Panc1 (cell line): ENCODE measurements at regions not wholly inside any gene's neighbourhood (a gene's known extent, or its start where the extent isn't known, plus 50 kb on each side); places are given as distances from the start of the nearest gene placed in this dataset.
"Not testable (repeated sequence)": the region's sequence is repeated elsewhere in the genome, so short reads cannot be mapped to it uniquely, and the experiment has no call there.

Experiments used
- ATAC-seq: fragments of 200-7000 bp; cut with Tn5 transposase; 2 replicates; pipeline ENCODE4 v1.9.1; 2020; ENCODE audit warnings: mild to moderate bottlenecking, moderate library complexity
- BruUV-seq: library from RNA; stranded (reverse); fragments of 400-500 nt; replicated peaks from 2 replicates; lab custom pipeline; 2021; lab: Mats Ljungman, UMichigan
- CTCF ChIA-PET: fragments of 300-600 bp; sonication (Branson Sonifier 250); formaldehyde crosslinking; loops from one replicate; lab custom pipeline; 2022; ENCODE audit warnings: antibody characterized with exemption; lab: Charles Lee
- POLR2A ChIA-PET: fragments of 300-600 bp; sonication (Branson Sonifier 250); formaldehyde crosslinking; loops from one replicate; lab custom pipeline; 2022; ENCODE audit warnings: antibody characterized with exemption; lab: Charles Lee
- DNase-seq: peaks from one replicate; pipeline ENCODE4 v3.0.0-alpha.2; 2010; ENCODE audit warnings: low read depth, low spot score
- H3K27ac ChIP-seq: 2 replicates; pipeline ENCODE4 v1.5.1; 2011; ENCODE audit warnings: mild to moderate bottlenecking, low read length, inconsistent platforms
- H3K27me3 ChIP-seq: fragments of 200-500 bp; sonication (Bioruptor generic); 2 replicates; pipeline ENCODE4 v1.6.0; 2014; ENCODE audit warnings: low read length, inconsistent platforms; ENCODE audit not compliant: control insufficient read depth, insufficient read depth
- H3K36me3 ChIP-seq: fragments of 200-500 bp; sonication (Bioruptor generic); 2 replicates; pipeline ENCODE4 v1.5.1; 2014; ENCODE audit warnings: inconsistent platforms, mild to moderate bottlenecking, low read length, moderate library complexity; ENCODE audit not compliant: control insufficient read depth, insufficient read depth
- H3K4me1 ChIP-seq: 2 replicates; pipeline ENCODE4 v1.5.1; 2011; ENCODE audit warnings: inconsistent platforms, mild to moderate bottlenecking, low read length, moderate library complexity; ENCODE audit not compliant: control insufficient read depth, insufficient read depth
- H3K4me3 ChIP-seq, 2 experiments: 2 replicates each; pipeline ENCODE4 v1.5.1; 2011 to 2012; ENCODE audit warnings: low read depth in 2 of 2, low read length in 2 of 2, mild to moderate bottlenecking in 2 of 2, inconsistent platforms in 1 of 2, moderate library complexity in 1 of 2
- H3K9me3 ChIP-seq: fragments of 200-500 bp; sonication (Bioruptor generic); 2 replicates; pipeline ENCODE4 v1.5.1; 2014; ENCODE audit warnings: low read depth, mild to moderate bottlenecking, inconsistent platforms, low read length, moderate library complexity; ENCODE audit not compliant: control insufficient read depth, insufficient read depth
- in situ Hi-C: cut with HindIII; loops from 2 replicates; pipeline ENCODE4 v1.10.0; 2016; ENCODE audit warnings: low sequenced_read_pairs, low pct_unique_long_range_greater_than_20kb
- intact Hi-C: fragments of 100-400 bp; cut with micrococcal nuclease; formaldehyde crosslinking; loops from one replicate; pipeline ENCODE4 v1.10.0; 2022; ENCODE audit not compliant: unreplicated experiment
- TF ChIP-seq, protein P1 (sequence below): fragments of 450-650 bp; IDR thresholded peaks from 2 replicates; pipeline ENCODE4 v1.5.1; 2017; ENCODE audit warnings: mild to moderate bottlenecking

GRCh38 chr16:33709856-33710695 is 250.7 kb downstream of the TP53TG3F start:
- intact Hi-C loops, BruUV-seq, POLR2A ChIA-PET: not testable (repeated sequence)

DNA sequence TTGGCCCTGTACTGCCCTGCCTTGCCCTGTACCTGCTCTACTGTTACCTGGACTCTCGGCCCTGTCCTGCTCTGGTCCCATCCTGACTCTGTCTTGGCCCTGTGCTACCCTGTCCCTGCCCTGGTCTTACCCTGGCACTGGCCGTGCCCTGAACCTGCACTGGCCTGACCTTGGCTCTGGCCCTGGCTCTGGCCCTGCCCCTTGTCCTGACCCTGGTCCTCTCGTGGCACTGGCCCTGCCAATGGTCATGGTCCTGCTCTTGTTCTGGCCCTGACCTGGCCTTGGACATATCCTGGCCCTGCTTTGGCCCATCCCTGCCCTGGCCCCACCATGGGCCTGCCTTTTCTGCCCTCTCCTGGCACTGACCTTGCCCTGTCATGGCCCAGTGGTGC is 251.3 kb downstream of the TP53TG3F start:
- H3K27ac ChIP-seq, BruUV-seq, POLR2A ChIA-PET, DNase-seq, in situ Hi-C loops, H3K36me3 ChIP-seq, H3K27me3 ChIP-seq, H3K4me1 ChIP-seq, H3K9me3 ChIP-seq, intact Hi-C loops, ATAC-seq, CTCF ChIA-PET, H3K4me3 ChIP-seq: not testable (repeated sequence)

More at GRCh38 chr16:33709856-33710695, 250.7 kb downstream of the TP53TG3F start:
- ATAC-seq, H3K9me3 ChIP-seq, H3K4me1 ChIP-seq, H3K36me3 ChIP-seq, H3K27ac ChIP-seq, in situ Hi-C loops, H3K4me3 ChIP-seq, CTCF ChIA-PET, H3K27me3 ChIP-seq, DNase-seq: not testable (repeated sequence)
- TF ChIP-seq, protein P1, sequence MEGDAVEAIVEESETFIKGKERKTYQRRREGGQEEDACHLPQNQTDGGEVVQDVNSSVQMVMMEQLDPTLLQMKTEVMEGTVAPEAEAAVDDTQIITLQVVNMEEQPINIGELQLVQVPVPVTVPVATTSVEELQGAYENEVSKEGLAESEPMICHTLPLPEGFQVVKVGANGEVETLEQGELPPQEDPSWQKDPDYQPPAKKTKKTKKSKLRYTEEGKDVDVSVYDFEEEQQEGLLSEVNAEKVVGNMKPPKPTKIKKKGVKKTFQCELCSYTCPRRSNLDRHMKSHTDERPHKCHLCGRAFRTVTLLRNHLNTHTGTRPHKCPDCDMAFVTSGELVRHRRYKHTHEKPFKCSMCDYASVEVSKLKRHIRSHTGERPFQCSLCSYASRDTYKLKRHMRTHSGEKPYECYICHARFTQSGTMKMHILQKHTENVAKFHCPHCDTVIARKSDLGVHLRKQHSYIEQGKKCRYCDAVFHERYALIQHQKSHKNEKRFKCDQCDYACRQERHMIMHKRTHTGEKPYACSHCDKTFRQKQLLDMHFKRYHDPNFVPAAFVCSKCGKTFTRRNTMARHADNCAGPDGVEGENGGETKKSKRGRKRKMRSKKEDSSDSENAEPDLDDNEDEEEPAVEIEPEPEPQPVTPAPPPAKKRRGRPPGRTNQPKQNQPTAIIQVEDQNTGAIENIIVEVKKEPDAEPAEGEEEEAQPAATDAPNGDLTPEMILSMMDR: 0 out of 2 replicates have a peak, but pooled peaks have one; percentile 7

DNA sequence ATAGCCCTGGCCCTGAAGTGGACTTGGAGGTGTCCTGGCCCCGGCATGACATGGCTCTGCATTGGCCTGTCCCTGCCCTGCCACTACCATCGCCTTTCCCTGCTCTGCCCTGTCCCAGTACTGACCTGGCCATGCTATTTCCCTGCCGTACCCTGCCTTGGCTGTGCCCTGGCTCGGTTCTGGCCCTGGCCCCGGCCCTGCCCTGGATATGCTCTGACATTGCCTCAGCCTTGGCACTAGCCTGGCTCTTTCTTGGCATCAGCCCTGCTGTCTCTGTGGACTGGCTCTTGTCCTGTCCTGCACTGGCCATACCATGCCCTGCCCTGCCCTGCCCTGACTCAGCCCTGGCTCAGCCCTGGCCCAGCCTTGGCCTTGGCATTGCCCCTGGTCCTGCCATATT is 252.2 kb downstream of the TP53TG3F start:
- H3K9me3 ChIP-seq, H3K4me3 ChIP-seq, H3K4me1 ChIP-seq, in situ Hi-C loops, CTCF ChIA-PET, ATAC-seq, BruUV-seq, DNase-seq, H3K27ac ChIP-seq, H3K36me3 ChIP-seq, intact Hi-C loops, H3K27me3 ChIP-seq, POLR2A ChIA-PET: not testable (repeated sequence)

DNA sequence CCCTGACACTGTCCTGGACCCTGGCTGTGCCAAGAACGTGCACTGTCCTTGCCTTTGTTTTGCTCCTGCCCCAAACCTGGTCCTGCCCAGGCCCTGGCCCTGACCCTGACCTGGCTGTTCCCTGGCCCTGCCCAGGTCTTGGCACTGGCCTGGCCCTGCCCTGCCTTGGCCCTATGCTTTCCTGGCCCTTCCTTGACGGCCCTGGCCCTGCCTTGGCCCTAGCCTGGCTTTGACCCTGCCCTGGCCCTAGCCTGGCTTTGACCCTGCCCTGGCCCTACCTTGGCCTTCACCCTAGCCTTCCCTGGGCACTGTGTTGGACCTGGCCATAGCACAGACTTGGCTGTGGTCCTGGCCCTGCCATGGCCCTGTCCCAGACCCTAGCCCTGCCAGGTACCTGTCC is 252.9 kb downstream of the TP53TG3F start:
- H3K4me1 ChIP-seq, POLR2A ChIA-PET, ATAC-seq, H3K27ac ChIP-seq, BruUV-seq, intact Hi-C loops, H3K4me3 ChIP-seq, in situ Hi-C loops, CTCF ChIA-PET, H3K36me3 ChIP-seq, H3K27me3 ChIP-seq, H3K9me3 ChIP-seq, DNase-seq: not testable (repeated sequence)

GRCh38 chr16:33712851-33713709 is 253.7 kb downstream of the TP53TG3F start:
- H3K27me3 ChIP-seq, H3K27ac ChIP-seq, ATAC-seq, H3K9me3 ChIP-seq, H3K36me3 ChIP-seq, H3K4me1 ChIP-seq, BruUV-seq, in situ Hi-C loops, H3K4me3 ChIP-seq, CTCF ChIA-PET, intact Hi-C loops, DNase-seq, POLR2A ChIA-PET: not testable (repeated sequence)

- H3K4me3 ChIP-seq, CTCF ChIA-PET: not testable (repeated sequence)
Measured at GRCh38 chr16:33713710-33714538, 254.5 kb downstream of the TP53TG3F start.

More at GRCh38 chr16:33713710-33714538, 254.5 kb downstream of the TP53TG3F start:
- in situ Hi-C loops, BruUV-seq, H3K9me3 ChIP-seq, H3K27ac ChIP-seq, ATAC-seq, H3K27me3 ChIP-seq, POLR2A ChIA-PET, H3K36me3 ChIP-seq, intact Hi-C loops, DNase-seq, H3K4me1 ChIP-seq: not testable (repeated sequence)
